B cell (primary cell): ENCODE measurements at regions not wholly inside any gene's neighbourhood (a gene's known extent, or its start where the extent isn't known, plus 50 kb on each side); places are given as distances from the start of the nearest gene placed in this dataset.
"Not testable (repeated sequence)": the region's sequence is repeated elsewhere in the genome, so short reads cannot be mapped to it uniquely, and the experiment has no call there.

Experiments
- ATAC-seq: fragments of 200-7000 bp; cut with Tn5 transposase; one replicate; pipeline ENCODE4 v1.10.0; 2021; ENCODE audit warnings: low read depth, mild to moderate bottlenecking, moderate number of reproducible peaks, moderate library complexity
- CTCF ChIA-PET: fragments of 350-600 bp; sonication (Branson Sonifier 250); formaldehyde crosslinking; loops from one replicate; lab custom pipeline; 2021; ENCODE audit warnings: antibody characterized with exemption, inconsistent platforms; lab: Charles Lee
- POLR2A ChIA-PET: fragments of 350-600 bp; sonication (Branson Sonifier 250); formaldehyde crosslinking; loops from one replicate; lab custom pipeline; 2021; ENCODE audit warnings: antibody characterized with exemption; lab: Charles Lee
- DNase-seq: peaks from one replicate; pipeline ENCODE4 v3.0.0; 2013
- H2AFZ ChIP-seq: 2 replicates; pipeline ENCODE4 v1.6.1; 2012; ENCODE audit warnings: mild to moderate bottlenecking, low read depth, low read length; ENCODE audit not compliant: insufficient read depth, poor library complexity, severe bottlenecking
- H3K27ac ChIP-seq, 2 donors: 1 replicate in 1 of 2; 2 replicates in 1 of 2; pipeline ENCODE4 v1.5.1; 2012 to 2013; ENCODE audit warnings: low read length in 2 of 2, mild to moderate bottlenecking in 2 of 2, moderate library complexity in 1 of 2
- H3K27me3 ChIP-seq, 4 experiments: fragments of 200-600 bp in 1 of 4; sonication (generic) in 1 of 4; replicated peaks in 1 of 4; 1 replicate in 2 of 4; 2 replicates in 2 of 4; pipeline versions ENCODE4 v1.6.1 to v1.7.0; 2013 to 2016; ENCODE audit warnings: low read length in 3 of 4, mild to moderate bottlenecking in 2 of 4, mixed read lengths in 1 of 4, moderate library complexity in 1 of 4; ENCODE audit not compliant: insufficient read depth in 4 of 4, control insufficient read depth in 3 of 4; ENCODE audit errors: control extremely low read depth in 1 of 4
- H3K36me3 ChIP-seq, 2 experiments: replicated peaks in 1 of 2; 1 replicate in 1 of 2; 2 replicates in 1 of 2; pipeline versions ENCODE4 v1.6.1 to v1.7.1; 2013; ENCODE audit warnings: low read length in 1 of 2; ENCODE audit not compliant: insufficient read depth in 2 of 2, control insufficient read depth in 1 of 2; ENCODE audit errors: control extremely low read depth in 1 of 2, extremely low read depth in 1 of 2
- H3K4me1 ChIP-seq, 2 donors: fragments of 200-600 bp in 1 of 2; sonication (generic) in 1 of 2; 1 replicate in 1 of 2; 2 replicates in 1 of 2; pipeline versions ENCODE4 v1.5.1 to v1.6.1; 2013 to 2017; ENCODE audit warnings: low read length in 2 of 2; ENCODE audit not compliant: control insufficient read depth in 2 of 2, insufficient read depth in 2 of 2
- H3K4me2 ChIP-seq: replicated peaks from 2 replicates; pipeline ENCODE3; 2012; ENCODE audit warnings: mild to moderate bottlenecking, low read depth, low read length; ENCODE audit not compliant: poor library complexity, severe bottlenecking
- H3K4me3 ChIP-seq, 5 experiments: fragments of 200-600 bp in 1 of 5; sonication (generic) in 1 of 5; 1 replicate in 3 of 5; 2 replicates in 2 of 5; pipeline versions ENCODE4 v1.5.1 to v1.7.0; 2011 to 2016; ENCODE audit warnings: low read length in 4 of 5, mild to moderate bottlenecking in 4 of 5, low read depth in 2 of 5, control low read depth in 1 of 5, moderate library complexity in 1 of 5; ENCODE audit not compliant: insufficient read depth in 1 of 5; ENCODE audit errors: control extremely low read depth in 1 of 5, extremely low read depth in 1 of 5
- H3K79me2 ChIP-seq: fragments of 200-600 bp; sonication (generic); one replicate; pipeline ENCODE4 v1.6.0; 2016; ENCODE audit warnings: low read length; ENCODE audit not compliant: control insufficient read depth, insufficient read depth
- H3K9ac ChIP-seq: fragments of 200-600 bp; sonication (generic); 2 replicates; pipeline ENCODE4 v1.6.1; 2017; ENCODE audit warnings: mild to moderate bottlenecking, low read length, moderate library complexity
- H3K9me3 ChIP-seq, 3 donors: one replicate each; pipeline versions ENCODE4 v1.6.1 to v1.7.1; 2013; ENCODE audit warnings: low read length in 2 of 3; ENCODE audit not compliant: control insufficient read depth in 2 of 3, insufficient read depth in 1 of 3; ENCODE audit errors: control extremely low read depth in 1 of 3
- H4K20me1 ChIP-seq: 2 replicates; pipeline ENCODE4 v1.6.0; 2012; ENCODE audit warnings: mild to moderate bottlenecking, low read length; ENCODE audit not compliant: insufficient read depth, control insufficient read depth, poor library complexity, severe bottlenecking
- H3K27ac Mint-ChIP-seq: one replicate; pipeline ENCODE4 v1.8.0; 2021; ENCODE audit warnings: mixed read lengths
- H3K27me3 Mint-ChIP-seq: one replicate; pipeline ENCODE4 v1.8.0; 2021; ENCODE audit warnings: mixed read lengths
- H3K4me1 Mint-ChIP-seq: one replicate; pipeline ENCODE4 v1.8.0; 2021; ENCODE audit warnings: mixed read lengths
- H3K4me3 Mint-ChIP-seq: one replicate; pipeline ENCODE4 v1.8.0; 2021; ENCODE audit warnings: mixed read lengths
- H3K9me3 Mint-ChIP-seq: one replicate; pipeline ENCODE4 v1.8.0; 2022; ENCODE audit warnings: mixed read lengths; ENCODE audit not compliant: insufficient read depth
- EZH2 ChIP-seq: IDR thresholded peaks from 2 replicates; pipeline ENCODE4 v1.6.1; 2012; ENCODE audit warnings: borderline replicate concordance, low read depth, mild to moderate bottlenecking, moderate library complexity, low read length; ENCODE audit not compliant: insufficient read depth, poor library complexity, severe bottlenecking
- WGBS: methylation state at CpG from one replicate; pipeline ENCODE4 v1.1.5; 2013; ENCODE audit warnings: missing lambda C conversion rate; ENCODE audit not compliant: insufficient coverage; 5-methylcytosine and 5-hydroxymethylcytosine counted together
- intact Hi-C: fragments of 100-400 bp; cut with micrococcal nuclease; formaldehyde crosslinking; loops from one replicate; pipeline ENCODE4 v1.10.0; 2022
- TF ChIP-seq, protein P1 (sequence below): fragments of 200-600 bp; IDR thresholded peaks from one replicate; pipeline ENCODE4 v1.8.0; 2022; ENCODE audit warnings: antibody characterized with exemption, mild to moderate bottlenecking

DNA sequence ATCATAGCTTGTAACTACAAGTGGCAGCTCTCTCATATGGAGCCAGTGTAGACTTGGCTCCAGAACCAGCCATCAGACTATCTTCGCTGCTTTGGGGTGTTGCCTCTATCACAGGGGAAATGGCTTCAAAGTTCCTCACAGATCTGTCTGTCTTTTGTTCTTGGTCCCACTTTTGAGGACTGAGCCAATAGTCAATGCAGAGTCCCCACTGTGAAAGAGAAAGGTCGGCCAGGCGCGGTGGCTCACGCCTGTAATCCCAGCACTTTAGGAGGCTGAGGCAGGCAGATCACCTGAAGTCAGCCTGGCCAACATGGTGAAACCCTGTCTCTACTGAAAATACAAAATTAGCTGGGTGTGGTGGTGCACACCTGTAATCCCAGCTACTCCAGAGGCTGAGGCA, 86.9 kb upstream of the FZD7 start:
- ATAC-seq, CTCF ChIA-PET: not testable (repeated sequence)

DNA sequence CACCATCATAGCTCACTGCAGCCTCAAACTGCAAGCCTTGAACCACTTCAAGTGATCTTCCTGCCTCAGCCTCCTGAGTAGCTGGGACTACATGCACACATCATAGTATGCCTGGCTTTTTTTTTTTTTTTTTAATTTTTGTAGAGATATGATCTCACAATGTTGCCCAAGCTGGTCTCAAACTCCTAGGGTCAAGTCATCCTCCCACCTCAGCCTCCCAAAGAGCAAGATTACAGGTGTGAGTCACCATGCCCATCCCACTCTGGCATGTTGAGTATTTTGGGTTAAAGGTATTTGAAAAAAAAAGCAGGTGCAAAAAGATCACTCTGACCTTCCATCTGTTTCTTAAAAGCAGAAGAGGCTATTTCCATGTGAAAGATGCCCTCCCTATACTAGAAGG, 86.4 kb upstream of the FZD7 start:
- ATAC-seq, result no peak
- intact Hi-C loops, result no loop called here
- Histone ChIP-seq H4K20me1 (no peaks in the 10 kb centered on the region), H3K27me3 (no peaks in the 10 kb centered on the region), H3K9me3 (no peaks in the 10 kb centered on the region), H2AFZ (no peak overlapping the region), H3K4me2 (no peak overlapping the region), H3K79me2 (no peaks in the 10 kb centered on the region), H3K4me3 (no peak overlapping the region), H3K27ac (no peak overlapping the region), H3K36me3 (no peaks in the 10 kb centered on the region), H3K9ac (no peak overlapping the region), H3K4me1 (no peaks in the 10 kb centered on the region)
- Mint-ChIP-seq H3K4me3 (no peak overlapping the region), H3K9me3 (no peaks in the 10 kb centered on the region), H3K27ac (no peak overlapping the region), H3K4me1 (no peaks in the 10 kb centered on the region), H3K27me3 (peaks cover 16% of the 10 kb centered on the region)
- no peak for TF ChIP-seq EZH2
- TF ChIP-seq, protein P1, sequence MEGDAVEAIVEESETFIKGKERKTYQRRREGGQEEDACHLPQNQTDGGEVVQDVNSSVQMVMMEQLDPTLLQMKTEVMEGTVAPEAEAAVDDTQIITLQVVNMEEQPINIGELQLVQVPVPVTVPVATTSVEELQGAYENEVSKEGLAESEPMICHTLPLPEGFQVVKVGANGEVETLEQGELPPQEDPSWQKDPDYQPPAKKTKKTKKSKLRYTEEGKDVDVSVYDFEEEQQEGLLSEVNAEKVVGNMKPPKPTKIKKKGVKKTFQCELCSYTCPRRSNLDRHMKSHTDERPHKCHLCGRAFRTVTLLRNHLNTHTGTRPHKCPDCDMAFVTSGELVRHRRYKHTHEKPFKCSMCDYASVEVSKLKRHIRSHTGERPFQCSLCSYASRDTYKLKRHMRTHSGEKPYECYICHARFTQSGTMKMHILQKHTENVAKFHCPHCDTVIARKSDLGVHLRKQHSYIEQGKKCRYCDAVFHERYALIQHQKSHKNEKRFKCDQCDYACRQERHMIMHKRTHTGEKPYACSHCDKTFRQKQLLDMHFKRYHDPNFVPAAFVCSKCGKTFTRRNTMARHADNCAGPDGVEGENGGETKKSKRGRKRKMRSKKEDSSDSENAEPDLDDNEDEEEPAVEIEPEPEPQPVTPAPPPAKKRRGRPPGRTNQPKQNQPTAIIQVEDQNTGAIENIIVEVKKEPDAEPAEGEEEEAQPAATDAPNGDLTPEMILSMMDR, result no peak
- DNase-seq, result no peak
- CTCF ChIA-PET, result no interaction called here
- POLR2A ChIA-PET, result no interaction called here

More for the DNA sequence above, 86.9 kb upstream of the FZD7 start:
- H3K4me2 ChIP-seq, H3K36me3 ChIP-seq, H3K79me2 ChIP-seq, H3K27ac ChIP-seq, H3K9me3 Mint-ChIP-seq, H3K4me3 Mint-ChIP-seq, intact Hi-C loops, H3K27ac Mint-ChIP-seq, H3K9ac ChIP-seq, H3K9me3 ChIP-seq, H3K4me3 ChIP-seq, H2AFZ ChIP-seq, POLR2A ChIA-PET, H3K4me1 Mint-ChIP-seq, H3K4me1 ChIP-seq, H4K20me1 ChIP-seq, H3K27me3 ChIP-seq, DNase-seq: not testable (repeated sequence)
- WGBS, result 93% methylated on average over 3 of the region's 5 CpGs
- H3K27me3 Mint-ChIP-seq, result peaks cover 16% of the 10 kb centered on the region
